A549 (cell line): ENCODE measurements at regions not wholly inside any gene's neighbourhood (a gene's known extent, or its start where the extent isn't known, plus 50 kb on each side); places are given as distances from the start of the nearest gene placed in this dataset.

Experiments
- ATAC-seq, 2 experiments: fragments of 200-7000 bp in 1 of 2; fragments of >200 bp in 1 of 2; cut with Nextera tagmentation in 1 of 2; cut with Tn5 transposase in 1 of 2; 3 replicates each; pipeline versions ENCODE4 v1.8.0 to v1.9.1; 2018 to 2020; ENCODE audit warnings: mild to moderate bottlenecking in 1 of 2, moderate library complexity in 1 of 2
- CTCF ChIA-PET: fragments of 300-600 bp; sonication (Branson Sonifier 250); formaldehyde crosslinking; extraction: SDS; loops from one replicate; lab custom pipeline; 2021; ENCODE audit warnings: antibody characterized with exemption, inconsistent platforms; lab: Yijun Ruan, JAX
- POLR2A ChIA-PET: fragments of 350-600 bp; formaldehyde crosslinking; extraction: SDS; loops from one replicate; lab custom pipeline; 2021; ENCODE audit warnings: antibody characterized with exemption, inconsistent platforms; lab: Yijun Ruan, JAX
- DNase-seq, 2 experiments: peaks; one replicate each; pipeline versions ENCODE4 v3.0.0 to v3.0.0-alpha.2; 2011 to 2016; ENCODE audit warnings: low read depth in 1 of 2, low spot score in 1 of 2
- FAIRE-seq: peaks from 2 replicates; lab custom pipeline; 2011; peaks lifted over from hg19 to GRCh38; lab: Jason Lieb, UNC
- H3K27ac ChIP-seq, 2 experiments: fragments of >200 bp; sonication (Bioruptor Twin); formaldehyde crosslinking; 3 replicates each; pipeline ENCODE4 v1.5.1; 2016 to 2017
- H3K4me1 ChIP-seq: fragments of >200 bp; sonication (Bioruptor Twin); formaldehyde crosslinking; 3 replicates; pipeline ENCODE4 v1.6.1; 2016
- H3K4me2 ChIP-seq: fragments of >200 bp; sonication (Bioruptor Twin); formaldehyde crosslinking; 3 replicates; pipeline ENCODE4 v1.6.1; 2016
- H3K4me3 ChIP-seq: fragments of >200 bp; sonication (Bioruptor Twin); formaldehyde crosslinking; 3 replicates; pipeline ENCODE4 v1.5.1; 2016
- H3K9me3 ChIP-seq: fragments of >200 bp; sonication (Bioruptor Twin); formaldehyde crosslinking; 3 replicates; pipeline ENCODE4 v1.6.1; 2016
- EP300 ChIP-seq, 2 experiments: fragments of >200 bp; sonication (Bioruptor Twin); formaldehyde crosslinking; IDR thresholded peaks; 2 replicates in 1 of 2; 3 replicates in 1 of 2; pipeline ENCODE4 v1.6.1; 2016 to 2017
- ESRRA ChIP-seq: fragments of 150-350 bp; IDR thresholded peaks from 2 replicates; pipeline ENCODE4 v1.6.1; 2014; ENCODE audit warnings: mild to moderate bottlenecking, low read length, borderline replicate concordance
- HOXA7 ChIP-seq: fragments of 250-450 bp; sonication (Bioruptor Pico); IDR thresholded peaks from 2 replicates; pipeline ENCODE4 v1.5.0; 2020; ENCODE audit warnings: mild to moderate bottlenecking, moderate library complexity
- HOXB13 ChIP-seq: fragments of 250-450 bp; sonication (Bioruptor Pico); IDR thresholded peaks from 2 replicates; pipeline ENCODE4 v1.5.0; 2020; ENCODE audit warnings: low read depth, mild to moderate bottlenecking, moderate library complexity
- KDM1A ChIP-seq: fragments of 200-600 bp; sonication (generic); IDR thresholded peaks from 2 replicates; pipeline ENCODE4 v1.6.1; 2016; ENCODE audit warnings: low read depth, mild to moderate bottlenecking
- MAFK ChIP-seq: fragments of 450-650 bp; IDR thresholded peaks from 2 replicates; pipeline ENCODE4 v1.6.1; 2014; ENCODE audit not compliant: partially characterized antibody
- NPAS2 ChIP-seq: fragments of 250-450 bp; sonication (Bioruptor Pico); IDR thresholded peaks from 2 replicates; pipeline ENCODE4 v1.8.0; 2022; ENCODE audit warnings: mild to moderate bottlenecking, moderate library complexity, borderline replicate concordance
- PHF8 ChIP-seq: fragments of 200-600 bp; sonication (generic); IDR thresholded peaks from 2 replicates; pipeline ENCODE4 v1.6.1; 2016; ENCODE audit warnings: low read depth, mild to moderate bottlenecking, antibody characterized with exemption, moderate library complexity, borderline replicate concordance
- POLR2A ChIP-seq: IDR thresholded peaks from 2 replicates; pipeline ENCODE4 v1.6.1; 2012; ENCODE audit warnings: mild to moderate bottlenecking, low read length
- POLR2AphosphoS2 ChIP-seq: conservative IDR thresholded peaks from 2 replicates; pipeline ENCODE4 v1.6.1; 2012; ENCODE audit warnings: low read length, improper control_type of control experiment, inconsistent platforms
- RAD21 ChIP-seq, 2 experiments: fragments of >200 bp in 1 of 2; sonication (Bioruptor Twin) in 1 of 2; formaldehyde crosslinking in 1 of 2; IDR thresholded peaks in 1 of 2; conservative IDR thresholded peaks in 1 of 2; 2 replicates in 1 of 2; 3 replicates in 1 of 2; pipeline ENCODE4 v1.6.1; 2012 to 2018; ENCODE audit warnings: inconsistent platforms in 1 of 2
- RFX5 ChIP-seq: fragments of 450-650 bp; IDR thresholded peaks from 2 replicates; pipeline ENCODE4 v1.7.1; 2014; ENCODE audit warnings: antibody characterized with exemption, mild to moderate bottlenecking, moderate library complexity
- SMC3 ChIP-seq: fragments of >200 bp; sonication (Bioruptor Twin); formaldehyde crosslinking; IDR thresholded peaks from 3 replicates; pipeline ENCODE4 v1.6.1; 2018; ENCODE audit warnings: inconsistent platforms
- SREBF2 ChIP-seq: fragments of 450-650 bp; IDR thresholded peaks from 2 replicates; pipeline ENCODE4 v1.6.1; 2014; ENCODE audit warnings: mild to moderate bottlenecking, moderate library complexity
- TFCP2L1 ChIP-seq: fragments of 250-450 bp; sonication (Bioruptor Pico); IDR thresholded peaks from 2 replicates; pipeline ENCODE4 v1.5.0; 2021; ENCODE audit warnings: mild to moderate bottlenecking
- TP53 ChIP-seq: fragments of 250-450 bp; sonication (Bioruptor Pico); IDR thresholded peaks from 2 replicates; pipeline ENCODE4 v1.5.0; 2021; ENCODE audit warnings: mild to moderate bottlenecking, moderate library complexity
- ZC3H11A ChIP-seq: fragments of 450-650 bp; IDR thresholded peaks from 2 replicates; pipeline ENCODE4 v1.6.1; 2014; ENCODE audit warnings: antibody characterized with exemption, mild to moderate bottlenecking
- ZFP36 ChIP-seq: fragments of 450-650 bp; IDR thresholded peaks from 2 replicates; pipeline ENCODE4 v1.6.1; 2014; ENCODE audit warnings: borderline replicate concordance; ENCODE audit not compliant: partially characterized antibody
- ZNF302 ChIP-seq: fragments of 250-450 bp; sonication (Bioruptor Pico); IDR thresholded peaks from 2 replicates; pipeline ENCODE4 v1.9.0; 2021; ENCODE audit warnings: inconsistent platforms, mild to moderate bottlenecking, moderate library complexity
- ZSCAN20 ChIP-seq: fragments of 250-450 bp; sonication (Bioruptor Pico); IDR thresholded peaks from 2 replicates; pipeline ENCODE4 v1.8.0; 2022; ENCODE audit warnings: mild to moderate bottlenecking, moderate library complexity
- WGBS: methylation state at CpG from one replicate; pipeline ENCODE4 v1.1.6; 2017; ENCODE audit errors: missing lambda C conversion rate; 5-methylcytosine and 5-hydroxymethylcytosine counted together
- TF ChIP-seq, protein P1 (sequence below): fragments of 250-450 bp; sonication (Bioruptor Pico); IDR thresholded peaks from 2 replicates; pipeline ENCODE4 v1.5.0; 2020; ENCODE audit warnings: low read depth, mild to moderate bottlenecking, moderate library complexity
- TF ChIP-seq, protein P2 (sequence below): fragments of >200 bp; sonication (Bioruptor Twin); formaldehyde crosslinking; IDR thresholded peaks from 3 replicates; pipeline ENCODE4 v1.5.1; 2016
- TF ChIP-seq, protein P3 (sequence below): fragments of >200 bp; sonication (Bioruptor Twin); formaldehyde crosslinking; IDR thresholded peaks from 2 replicates; pipeline ENCODE4 v1.6.1; 2016
- TF ChIP-seq, protein P4 (sequence below): IDR thresholded peaks from 2 replicates; pipeline ENCODE4 v1.6.1; 2012
- TF ChIP-seq, protein P5 (sequence below): fragments of 450-650 bp; IDR thresholded peaks from 2 replicates; pipeline ENCODE4 v1.6.1; 2014; ENCODE audit warnings: antibody characterized with exemption

DNA sequence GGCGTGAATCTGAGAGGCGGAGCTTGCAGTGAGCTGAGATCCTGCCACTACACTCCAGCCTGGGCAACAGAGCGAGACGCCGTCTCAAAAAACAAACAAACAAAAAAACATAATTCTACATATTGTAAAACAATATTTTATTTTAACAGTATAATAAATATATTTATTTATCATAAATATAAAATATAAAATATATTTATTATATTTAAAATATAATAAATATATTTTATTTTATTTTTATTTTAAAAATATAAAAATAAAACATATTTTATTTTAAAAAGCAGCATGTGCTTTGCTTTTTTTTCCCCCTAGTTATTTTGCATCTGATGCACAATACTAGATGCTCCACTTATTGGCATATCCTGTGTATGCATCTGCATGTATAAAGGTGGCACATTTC is 1634.6 kb upstream of the PCDH20 start:
- H3K9me3 ChIP-seq, result no peaks in the 10 kb centered on the region

DNA sequence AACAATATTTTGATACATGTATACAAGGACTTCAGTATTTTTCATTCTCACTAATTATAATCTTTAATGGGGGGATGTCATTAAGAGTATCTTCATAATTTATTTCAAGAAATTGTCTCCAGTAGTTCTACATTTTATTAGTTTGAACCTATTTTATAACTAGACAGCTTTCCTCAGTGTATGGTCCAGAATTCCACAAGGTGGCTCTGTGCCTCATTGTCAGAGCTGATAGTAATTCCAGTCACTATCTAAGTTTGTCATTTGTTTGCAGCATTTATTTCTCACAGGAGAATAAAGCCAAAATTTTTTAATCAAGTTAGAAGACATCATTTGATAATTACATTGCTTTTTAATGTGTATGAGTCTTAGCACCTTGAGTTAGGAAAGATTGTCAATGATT is 1633.0 kb upstream of the PCDH20 start:
- POLR2A ChIA-PET, result no interaction called here
- Histone ChIP-seq H3K4me2 (no peak overlapping the region), H3K27ac (no peak overlapping the region), H3K4me1 (no peaks in the 10 kb centered on the region), H3K9me3 (no peaks in the 10 kb centered on the region), H3K4me3 (no peak overlapping the region)
- TF ChIP-seq KDM1A (no peak), TP53 (CRISPR knock-in tag) (no peak), EP300 (IDR thresholded peaks at IDR 0.05) (no peak)
- TF ChIP-seq, protein P1, sequence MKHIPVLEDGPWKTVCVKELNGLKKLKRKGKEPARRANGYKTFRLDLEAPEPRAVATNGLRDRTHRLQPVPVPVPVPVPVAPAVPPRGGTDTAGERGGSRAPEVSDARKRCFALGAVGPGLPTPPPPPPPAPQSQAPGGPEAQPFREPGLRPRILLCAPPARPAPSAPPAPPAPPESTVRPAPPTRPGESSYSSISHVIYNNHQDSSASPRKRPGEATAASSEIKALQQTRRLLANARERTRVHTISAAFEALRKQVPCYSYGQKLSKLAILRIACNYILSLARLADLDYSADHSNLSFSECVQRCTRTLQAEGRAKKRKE (CRISPR knock-in tag), result no peak
- TF ChIP-seq, protein P2, sequence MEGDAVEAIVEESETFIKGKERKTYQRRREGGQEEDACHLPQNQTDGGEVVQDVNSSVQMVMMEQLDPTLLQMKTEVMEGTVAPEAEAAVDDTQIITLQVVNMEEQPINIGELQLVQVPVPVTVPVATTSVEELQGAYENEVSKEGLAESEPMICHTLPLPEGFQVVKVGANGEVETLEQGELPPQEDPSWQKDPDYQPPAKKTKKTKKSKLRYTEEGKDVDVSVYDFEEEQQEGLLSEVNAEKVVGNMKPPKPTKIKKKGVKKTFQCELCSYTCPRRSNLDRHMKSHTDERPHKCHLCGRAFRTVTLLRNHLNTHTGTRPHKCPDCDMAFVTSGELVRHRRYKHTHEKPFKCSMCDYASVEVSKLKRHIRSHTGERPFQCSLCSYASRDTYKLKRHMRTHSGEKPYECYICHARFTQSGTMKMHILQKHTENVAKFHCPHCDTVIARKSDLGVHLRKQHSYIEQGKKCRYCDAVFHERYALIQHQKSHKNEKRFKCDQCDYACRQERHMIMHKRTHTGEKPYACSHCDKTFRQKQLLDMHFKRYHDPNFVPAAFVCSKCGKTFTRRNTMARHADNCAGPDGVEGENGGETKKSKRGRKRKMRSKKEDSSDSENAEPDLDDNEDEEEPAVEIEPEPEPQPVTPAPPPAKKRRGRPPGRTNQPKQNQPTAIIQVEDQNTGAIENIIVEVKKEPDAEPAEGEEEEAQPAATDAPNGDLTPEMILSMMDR, result no peak
- no peak for ATAC-seq
- DNase-seq, result peak in 1 of 2 experiments; percentile 2
- CTCF ChIA-PET, result no interaction called here
- FAIRE-seq, result peak; percentile 67

More for the DNA sequence above, 1634.6 kb upstream of the PCDH20 start:
- Histone ChIP-seq H3K27ac (no peak overlapping the region), H3K4me3 (no peak overlapping the region), H3K4me2 (no peak overlapping the region)
- no peak for ATAC-seq
- FAIRE-seq, result no peak
- POLR2A ChIA-PET, result no interaction called here
- DNase-seq, result no peak
- TF ChIP-seq TFCP2L1 (CRISPR knock-in tag) (no peak), POLR2AphosphoS2 (no peak), ESRRA (no peak), ZNF302 (no peak), NPAS2 (CRISPR knock-in tag) (no peak), HOXB13 (no peak), SMC3 (no peak), RFX5 (no peak), POLR2A (no peak), SREBF2 (no peak), RAD21 (conservative IDR thresholded peaks at IDR 0.05 in 1 of 2, IDR thresholded peaks at IDR 0.05 in 1 of 2) (no peak), TP53 (CRISPR knock-in tag) (no peak), ZSCAN20 (no peak)
- TF ChIP-seq, protein P1 (CRISPR knock-in tag), result no peak
- TF ChIP-seq, protein P3, sequence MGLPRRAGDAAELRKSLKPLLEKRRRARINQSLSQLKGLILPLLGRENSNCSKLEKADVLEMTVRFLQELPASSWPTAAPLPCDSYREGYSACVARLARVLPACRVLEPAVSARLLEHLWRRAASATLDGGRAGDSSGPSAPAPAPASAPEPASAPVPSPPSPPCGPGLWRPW, result no peak
- TF ChIP-seq, all 56 proteins: peak for 0
- CTCF ChIA-PET, result no interaction called here
- 67% methylated on average over 5 of the region's 5 CpGs for WGBS
- no peaks in the 10 kb centered on the region for H3K4me1 ChIP-seq

DNA sequence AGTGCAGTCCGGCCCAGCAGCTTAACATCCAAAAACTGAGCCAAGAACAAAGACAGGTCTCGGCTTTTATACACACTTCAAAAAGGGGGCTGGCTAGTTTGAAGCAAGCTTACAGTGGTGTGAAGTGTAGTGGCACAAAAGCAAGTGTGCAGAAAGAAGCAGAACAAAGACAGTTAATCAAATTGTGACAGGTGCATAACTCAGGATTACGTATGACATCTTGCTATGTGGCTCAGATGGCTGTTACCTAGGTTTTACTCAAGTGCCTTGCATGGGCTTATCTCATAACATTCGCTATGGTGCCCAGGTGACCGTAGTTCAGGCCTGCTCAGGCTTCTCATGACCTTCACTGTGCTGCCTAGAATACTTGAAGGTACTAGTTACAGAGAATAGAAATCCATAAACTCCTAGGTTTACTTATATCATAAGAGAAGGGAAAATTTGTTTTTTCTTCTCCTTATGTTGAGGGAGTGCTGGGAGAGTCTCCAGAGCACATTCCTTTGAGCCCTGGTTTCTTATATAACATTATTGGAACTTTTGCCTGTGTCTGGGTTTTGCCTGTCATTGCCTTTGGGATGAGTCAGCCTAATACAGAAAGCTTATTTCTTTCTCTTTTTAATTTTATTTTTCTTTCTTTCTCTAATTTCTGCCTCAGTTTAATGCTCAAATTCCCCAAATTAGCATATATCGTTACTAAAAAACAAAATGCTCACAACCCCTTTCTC is 1629.1 kb upstream of the PCDH20 start:
- Histone ChIP-seq H3K4me1 (no peaks in the 10 kb centered on the region), H3K27ac (no peak overlapping the region), H3K4me3 (no peak overlapping the region), H3K4me2 (no peak overlapping the region), H3K9me3 (no peaks in the 10 kb centered on the region)
- TF ChIP-seq, protein P4, sequence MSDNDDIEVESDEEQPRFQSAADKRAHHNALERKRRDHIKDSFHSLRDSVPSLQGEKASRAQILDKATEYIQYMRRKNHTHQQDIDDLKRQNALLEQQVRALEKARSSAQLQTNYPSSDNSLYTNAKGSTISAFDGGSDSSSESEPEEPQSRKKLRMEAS, result no peak
- no peak for TF ChIP-seq SREBF2
- TF ChIP-seq, protein P1 (CRISPR knock-in tag), result no peak
- TF ChIP-seq, protein P5, sequence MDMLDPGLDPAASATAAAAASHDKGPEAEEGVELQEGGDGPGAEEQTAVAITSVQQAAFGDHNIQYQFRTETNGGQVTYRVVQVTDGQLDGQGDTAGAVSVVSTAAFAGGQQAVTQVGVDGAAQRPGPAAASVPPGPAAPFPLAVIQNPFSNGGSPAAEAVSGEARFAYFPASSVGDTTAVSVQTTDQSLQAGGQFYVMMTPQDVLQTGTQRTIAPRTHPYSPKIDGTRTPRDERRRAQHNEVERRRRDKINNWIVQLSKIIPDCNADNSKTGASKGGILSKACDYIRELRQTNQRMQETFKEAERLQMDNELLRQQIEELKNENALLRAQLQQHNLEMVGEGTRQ, result no peak
- no peak for TF ChIP-seq TP53 (CRISPR knock-in tag)
- TF ChIP-seq RAD21 (conservative IDR thresholded peaks at IDR 0.05 in 1 of 2, IDR thresholded peaks at IDR 0.05 in 1 of 2), result no peak
- TF ChIP-seq ZC3H11A, result no peak
- TF ChIP-seq SMC3, result no peak
- TF ChIP-seq KDM1A, result no peak
- TF ChIP-seq HOXA7, result no peak
- no peak for TF ChIP-seq PHF8
- TF ChIP-seq, protein P2, result no peak
- TF ChIP-seq HOXB13, result no peak
- no peak for TF ChIP-seq MAFK
- TF ChIP-seq ZFP36, result no peak
- ChIA-PET POLR2A (no interaction called here), CTCF (no interaction called here)
- ATAC-seq (no peak), DNase-seq (no peak), FAIRE-seq (no peak)
- 38% methylated on average over 6 of the region's 6 CpGs for WGBS
